ENCODE measurements at regions not wholly inside any gene's neighbourhood (a gene's known extent, or its start where the extent isn't known, plus 50 kb on each side); places are given as distances from the start of the nearest gene placed in this dataset.

- Mint-ChIP-seq H3K36me3 (ENCODE audit: low read depth) (no peaks in the 10 kb centered on the region), H3K4me1 (peaks cover 32% of the 10 kb centered on the region), H3K27me3 (ENCODE audit: low read depth) (no peaks in the 10 kb centered on the region), H3K27ac (ENCODE audit: unreplicated experiment) (no peak overlapping the region), H3K4me3 (no peak overlapping the region), H3K9me3 (no peaks in the 10 kb centered on the region)
- no peak for DNase-seq (ENCODE audit: low read depth, low spot score)
- no peak for TF ChIP-seq CTCF (conservative IDR thresholded peaks at IDR 0.05)
Measured at GRCh38 chr22:27377501-27378295, 423.9 kb downstream of the MN1 start.

GRCh38 chr22:27378311-27378800 is 423.2 kb downstream of the MN1 start:
- Mint-ChIP-seq H3K9me3 (no peaks in the 10 kb centered on the region), H3K4me1 (peaks cover 25% of the 10 kb centered on the region), H3K27ac (ENCODE audit: unreplicated experiment) (no peak overlapping the region), H3K27me3 (ENCODE audit: low read depth) (no peaks in the 10 kb centered on the region), H3K4me3 (no peak overlapping the region), H3K36me3 (ENCODE audit: low read depth) (no peaks in the 10 kb centered on the region)
- no peak for TF ChIP-seq CTCF (conservative IDR thresholded peaks at IDR 0.05)
- no peak for DNase-seq (ENCODE audit: low read depth, low spot score)

- Mint-ChIP-seq H3K27me3 (ENCODE audit: low read depth) (no peaks in the 10 kb centered on the region), H3K4me1 (peaks cover 20% of the 10 kb centered on the region), H3K4me3 (no peak overlapping the region), H3K27ac (ENCODE audit: unreplicated experiment) (no peak overlapping the region), H3K9me3 (no peaks in the 10 kb centered on the region), H3K36me3 (ENCODE audit: low read depth) (no peaks in the 10 kb centered on the region)
- TF ChIP-seq CTCF (conservative IDR thresholded peaks at IDR 0.05), result no peak
- no peak for DNase-seq (ENCODE audit: low read depth, low spot score)
Measured at GRCh38 chr22:27378995-27379394, 422.6 kb downstream of the MN1 start.

GRCh38 chr22:27380855-27381254 is 420.7 kb downstream of the MN1 start:
- no peak for DNase-seq (ENCODE audit: low read depth, low spot score)
- no peaks in the 10 kb centered on the region for H3K36me3 Mint-ChIP-seq (ENCODE audit: low read depth)

GRCh38 chr22:27381552-27381951 is 420.0 kb downstream of the MN1 start:
- Mint-ChIP-seq H3K27ac (ENCODE audit: unreplicated experiment) (no peak overlapping the region), H3K9me3 (no peaks in the 10 kb centered on the region), H3K4me3 (no peak overlapping the region), H3K4me1 (peaks cover 20% of the 10 kb centered on the region), H3K36me3 (ENCODE audit: low read depth) (no peaks in the 10 kb centered on the region), H3K27me3 (ENCODE audit: low read depth) (peaks cover 2% of the 10 kb centered on the region)
- no peak for TF ChIP-seq CTCF (conservative IDR thresholded peaks at IDR 0.05)
- no peak for DNase-seq (ENCODE audit: low read depth, low spot score)

More at GRCh38 chr22:27380855-27381254, 420.7 kb downstream of the MN1 start:
- Mint-ChIP-seq H3K27ac (ENCODE audit: unreplicated experiment) (no peak overlapping the region), H3K4me1 (peaks cover 20% of the 10 kb centered on the region), H3K9me3 (no peaks in the 10 kb centered on the region), H3K27me3 (ENCODE audit: low read depth) (peaks cover 2% of the 10 kb centered on the region), H3K4me3 (no peak overlapping the region)
- no peak for TF ChIP-seq CTCF (conservative IDR thresholded peaks at IDR 0.05)
